ENCODE measurements at regions not wholly inside any gene's neighbourhood (a gene's known extent, or its start where the extent isn't known, plus 50 kb on each side); places are given as distances from the start of the nearest gene placed in this dataset.

- FAIRE-seq: no peak
Measured at GRCh38 chr9:26324786-26325443, 567.7 kb downstream of the CAAP1 start.

More at GRCh38 chr9:26324786-26325443, 567.7 kb downstream of the CAAP1 start:
- Histone ChIP-seq H2BK5ac (ENCODE audit: low read depth, low read length) (no peak overlapping the region), H3K18ac (ENCODE audit: extremely low read depth, low read length) (no peak overlapping the region), H3K23me2 (ENCODE audit: low read depth, low read length) (no peaks in the 10 kb centered on the region), H2BK12ac (ENCODE audit: low read depth, low read length) (no peak overlapping the region), H3K14ac (ENCODE audit: insufficient read length) (no peak overlapping the region), H2BK15ac (ENCODE audit: low read length) (no peak overlapping the region), H3K4me2 (ENCODE audit: insufficient read depth in 1 of 2, low read depth in 2 of 2, low read length in 2 of 2) (no peak overlapping the region), H4K5ac (ENCODE audit: insufficient read length, low read depth, low read length) (no peak overlapping the region), H3K79me2 (ENCODE audit: control insufficient read depth in 1 of 2, insufficient read depth in 2 of 2, low read length in 2 of 2) (no peaks in the 10 kb centered on the region), H4K20me1 (replicated peaks in 1 of 2; ENCODE audit: control insufficient read depth in 1 of 2, insufficient read depth in 2 of 2, low read length in 2 of 2) (no peaks in the 10 kb centered on the region), H3K4ac (replicated peaks; ENCODE audit: insufficient read length, low read depth, low read length) (no peak overlapping the region), H2BK120ac (replicated peaks; ENCODE audit: low read depth, low read length) (no peak overlapping the region), H3K79me1 (ENCODE audit: low read depth, low read length) (no peaks in the 10 kb centered on the region), H3K9ac (replicated peaks in 1 of 4; ENCODE audit: extremely low read depth in 1 of 4, low read depth in 3 of 4, low read length in 3 of 4) (no peak overlapping the region), H3K27ac (ENCODE audit: low read depth, low read length) (no peak overlapping the region), H2BK20ac (ENCODE audit: low read length) (no peak overlapping the region), H3K4me1 (replicated peaks in 1 of 4; ENCODE audit: control insufficient read depth in 3 of 4, insufficient read depth in 4 of 4, low read length in 3 of 4) (no peaks in the 10 kb centered on the region), H3K9me3 (ENCODE audit: insufficient read depth in 2 of 2, low read depth in 1 of 2, low read length in 1 of 2) (no peaks in the 10 kb centered on the region), H3K4me3 (ENCODE audit: extremely low read depth in 1 of 4, insufficient read depth in 2 of 4, low read depth in 3 of 4, low read length in 4 of 4) (no peak overlapping the region), H4K8ac (ENCODE audit: extremely low read depth, insufficient read depth, low read length) (no peak overlapping the region), H3K36me3 (ENCODE audit: control insufficient read depth in 2 of 4, insufficient read depth in 4 of 4, low read length in 3 of 4) (no peaks in the 10 kb centered on the region), H4K91ac (replicated peaks; ENCODE audit: insufficient read length, low read length) (no peak overlapping the region), H3K27me3 (replicated peaks in 1 of 4; ENCODE audit: control insufficient read depth in 3 of 4, extremely low read depth in 1 of 4, insufficient read depth in 3 of 4, low read length in 3 of 4) (no peaks in the 10 kb centered on the region), H3K56ac (replicated peaks; ENCODE audit: insufficient read length, low read depth, low read length) (no peak overlapping the region), H2AFZ (ENCODE audit: low read length) (peak overlapping the region; percentile 40; the same call in 1 of the 2 replicates), H3K23ac (ENCODE audit: insufficient read length) (no peak overlapping the region), H2AK5ac (ENCODE audit: low read depth, low read length) (no peak overlapping the region)
- WGBS, 2 experiments (ENCODE audit: extremely low coverage in 1 of 2, insufficient coverage in 1 of 2, insufficient read length in 1 of 2, insufficient replicate concordance in 2 of 2, low coverage in 1 of 2, low lambda C conversion rate in 2 of 2, missing lambda C conversion rate in 1 of 2): 93% methylated on average over 10 of the region's 10 CpGs; no CpG with 5 or more reads in 1 of the 2 experiments
- DNase-seq (ENCODE audit: low read depth in 1 of 2, low spot score in 2 of 2): no peak
- TF ChIP-seq SRF (IDR thresholded peaks at IDR 0.05; ENCODE audit: low read depth, low read length) (no peak), SIN3A (conservative IDR thresholded peaks at IDR 0.05 in 1 of 2, IDR thresholded peaks at IDR 0.05 in 1 of 2; ENCODE audit: low read depth in 1 of 2, low read length in 2 of 2) (no peak), SUZ12 (IDR thresholded peaks at IDR 0.05; ENCODE audit: low read length) (no peak), SP4 (IDR thresholded peaks at IDR 0.05; ENCODE audit: low read length) (no peak), ATF2 (IDR thresholded peaks at IDR 0.05; ENCODE audit: low read length) (no peak)
- ChIA-PET POLR2A (ENCODE audit: partially characterized antibody) (no interaction called here), CTCF (ENCODE audit: partially characterized antibody) (interaction anchor here (0.6 to 4.3 kb wide), 16 partner anchors 7 to 1063 kb away, joined by 3 to 28 read pairs (median 5); no protein-coding TSS in a partner anchor)
